Uterus (tissue), 2 donors: ENCODE measurements at regions not wholly inside any gene's neighbourhood (a gene's known extent, or its start where the extent isn't known, plus 50 kb on each side); places are given as distances from the start of the nearest gene placed in this dataset.

Source experiments
- POLR2A ChIP-seq, 2 donors: fragments of 450-650 bp; IDR thresholded peaks; one replicate each; pipeline ENCODE4 v1.6.1; 2016; ENCODE audit warnings: antibody characterized with exemption in 2 of 2, mild to moderate bottlenecking in 1 of 2, moderate library complexity in 1 of 2
- TF ChIP-seq, protein P1 (sequence below), 4 experiments: fragments of 200-600 bp in 2 of 4; fragments of 450-650 bp in 2 of 4; sonication (generic) in 2 of 4; IDR thresholded peaks; one replicate each; pipeline ENCODE4 v1.5.1; 2016 to 2019; ENCODE audit warnings: antibody characterized with exemption in 4 of 4, mild to moderate bottlenecking in 2 of 4, moderate library complexity in 1 of 4

DNA sequence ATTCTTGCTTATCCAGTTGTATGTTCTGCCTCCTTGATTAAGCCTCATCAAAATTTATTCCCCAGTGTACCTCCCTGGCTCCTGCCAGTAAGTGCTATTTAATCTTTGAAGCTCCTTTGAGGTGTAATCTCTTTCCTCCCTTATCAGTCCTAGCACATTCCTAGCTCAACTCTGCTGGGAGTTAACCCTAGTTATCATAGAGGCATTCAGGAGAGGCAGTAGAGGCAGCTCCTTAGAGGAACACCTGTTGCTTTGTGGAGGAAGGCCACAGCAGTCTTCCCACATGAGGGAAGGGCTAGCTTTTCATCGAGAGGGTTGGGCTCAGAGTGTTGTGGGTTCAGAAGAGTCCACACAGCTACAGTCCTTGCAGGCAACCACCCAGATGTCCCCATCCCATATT is 182.4 kb upstream of the ARID2 start:
- TF ChIP-seq POLR2A (IDR thresholded peaks at IDR 0.05): no peak
- TF ChIP-seq, protein P1, sequence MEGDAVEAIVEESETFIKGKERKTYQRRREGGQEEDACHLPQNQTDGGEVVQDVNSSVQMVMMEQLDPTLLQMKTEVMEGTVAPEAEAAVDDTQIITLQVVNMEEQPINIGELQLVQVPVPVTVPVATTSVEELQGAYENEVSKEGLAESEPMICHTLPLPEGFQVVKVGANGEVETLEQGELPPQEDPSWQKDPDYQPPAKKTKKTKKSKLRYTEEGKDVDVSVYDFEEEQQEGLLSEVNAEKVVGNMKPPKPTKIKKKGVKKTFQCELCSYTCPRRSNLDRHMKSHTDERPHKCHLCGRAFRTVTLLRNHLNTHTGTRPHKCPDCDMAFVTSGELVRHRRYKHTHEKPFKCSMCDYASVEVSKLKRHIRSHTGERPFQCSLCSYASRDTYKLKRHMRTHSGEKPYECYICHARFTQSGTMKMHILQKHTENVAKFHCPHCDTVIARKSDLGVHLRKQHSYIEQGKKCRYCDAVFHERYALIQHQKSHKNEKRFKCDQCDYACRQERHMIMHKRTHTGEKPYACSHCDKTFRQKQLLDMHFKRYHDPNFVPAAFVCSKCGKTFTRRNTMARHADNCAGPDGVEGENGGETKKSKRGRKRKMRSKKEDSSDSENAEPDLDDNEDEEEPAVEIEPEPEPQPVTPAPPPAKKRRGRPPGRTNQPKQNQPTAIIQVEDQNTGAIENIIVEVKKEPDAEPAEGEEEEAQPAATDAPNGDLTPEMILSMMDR (IDR thresholded peaks at IDR 0.05): no peak
